ENCODE measurements at regions not wholly inside any gene's neighbourhood (a gene's known extent, or its start where the extent isn't known, plus 50 kb on each side); places are given as distances from the start of the nearest gene placed in this dataset.

GRCh38 chr2:224258059-224258458 is 143.8 kb downstream of the FAM124B start:
- Histone ChIP-seq H4K20me1 (ENCODE audit: control insufficient read depth, insufficient read depth) (no peaks in the 10 kb centered on the region), H3K4me2 (ENCODE audit: control insufficient read depth, insufficient read depth) (no peak overlapping the region), H3K27me3 (replicated peaks in 1 of 2; ENCODE audit: control insufficient read depth in 2 of 2, insufficient read depth in 2 of 2, low read length in 1 of 2) (peaks cover 0 to 2% of the 10 kb centered on the region in 2 experiments; a peak in 1 of 4 replicates), H3K79me2 (ENCODE audit: control insufficient read depth, insufficient read depth, low read length) (no peaks in the 10 kb centered on the region), H3K27ac (ENCODE audit: control insufficient read depth, insufficient read depth) (no peak overlapping the region), H3K9me3 (replicated peaks; ENCODE audit: control insufficient read depth, insufficient read depth, low read length) (no peaks in the 10 kb centered on the region), H3K36me3 (ENCODE audit: control insufficient read depth in 2 of 2, insufficient read depth in 2 of 2, low read length in 1 of 2) (no peaks in the 10 kb centered on the region), H3K4me3 (no peak overlapping the region), H3K4me1 (ENCODE audit: control insufficient read depth, insufficient read depth, low read length) (no peaks in the 10 kb centered on the region), H2AFZ (ENCODE audit: control insufficient read depth, low read depth, low read length) (no peak overlapping the region), H3K9ac (ENCODE audit: control insufficient read depth, insufficient read depth, low read length) (no peak overlapping the region)
- ChIA-PET CTCF (no interaction called here), SMC1A (ENCODE audit: uncharacterized antibody, unreplicated experiment) (interaction anchor here (1.5 kb wide), 1 partner anchor 30 kb away, joined by 4 read pairs; no protein-coding TSS in a partner anchor), POLR2A (no interaction called here), RAD21 (ENCODE audit: unreplicated experiment) (no interaction called here)
- FAIRE-seq (no peak), DNase-seq (ENCODE audit: low read depth, low spot score) (no peak), ATAC-seq (no peak)
- WGBS (ENCODE audit: insufficient coverage, insufficient replicate concordance, low lambda C conversion rate, missing lambda C conversion rate): 13% methylated on average over 2 of the region's 2 CpGs
- intact Hi-C loops (cut with micrococcal nuclease; ENCODE audit: unreplicated experiment) (no loop called here), in situ Hi-C loops (cut with MboI) (no loop called here)
- BruUV-seq (replicated peaks): no TSS peak
- TF ChIP-seq ZNF592 (IDR thresholded peaks at IDR 0.05) (no peak), SP1 (IDR thresholded peaks at IDR 0.05; ENCODE audit: low read depth, low read length) (no peak), CREB1 (IDR thresholded peaks at IDR 0.05; ENCODE audit: low read depth) (no peak), ZBTB33 (IDR thresholded peaks at IDR 0.05) (no peak), MEF2A (IDR thresholded peaks at IDR 0.05; ENCODE audit: insufficient read depth, low read depth, low read length) (no peak), CUX1 (IDR thresholded peaks at IDR 0.05; ENCODE audit: insufficient replicate concordance, low read depth, low read length) (no peak), KLF5 (IDR thresholded peaks at IDR 0.05; ENCODE audit: partially characterized antibody) (no peak), RAD21 (IDR thresholded peaks at IDR 0.05; ENCODE audit: insufficient read depth, low read depth, low read length) (no peak), HCFC1 (IDR thresholded peaks at IDR 0.05; ENCODE audit: low read length) (no peak), MEF2B (IDR thresholded peaks at IDR 0.05; ENCODE audit: partially characterized antibody, poor library complexity, severe bottlenecking) (no peak), FOS (IDR thresholded peaks at IDR 0.05; ENCODE audit: borderline replicate concordance, extremely low read depth, insufficient read length) (no peak), POLR2A (IDR thresholded peaks at IDR 0.05; ENCODE audit: low read depth, low read length) (no peak), JUND (IDR thresholded peaks at IDR 0.05; ENCODE audit: low read depth, low read length) (no peak), NR2F1 (conservative IDR thresholded peaks at IDR 0.05) (no peak), FOXM1 (IDR thresholded peaks at IDR 0.05; ENCODE audit: low read depth, low read length) (no peak)

All from GM12878 (cell line).